GM18499 (cell line): ENCODE measurements at regions not wholly inside any gene's neighbourhood (a gene's known extent, or its start where the extent isn't known, plus 50 kb on each side); places are given as distances from the start of the nearest gene placed in this dataset.
"Not testable (repeated sequence)": the region's sequence is repeated elsewhere in the genome, so short reads cannot be mapped to it uniquely, and the experiment has no call there.

Experiments
- ATAC-seq: cut with Tn5 transposase; IDR thresholded peaks from one replicate; pipeline ENCODE4 v1.9.1; 2021; ENCODE audit warnings: moderate number of reproducible peaks; ENCODE audit not compliant: insufficient read depth, unreplicated experiment

- no peak for ATAC-seq
These were observed 872.4 kb downstream of the C4orf33 start for GRCh38 chr4:129968366-129968765.

- no peak for ATAC-seq
These were observed 872.8 kb downstream of the C4orf33 start for GRCh38 chr4:129968778-129969177.

GRCh38 chr4:129970801-129971200, 874.8 kb downstream of the C4orf33 start:
- no peak for ATAC-seq

GRCh38 chr4:129971419-129971818, 875.5 kb downstream of the C4orf33 start:
- no peak for ATAC-seq

GRCh38 chr4:129972257-129972656, 876.3 kb downstream of the C4orf33 start:
- no peak for ATAC-seq

GRCh38 chr4:129974730-129975129, 878.8 kb downstream of the C4orf33 start:
- ATAC-seq = no peak

- no peak for ATAC-seq
These were observed 882.4 kb downstream of the C4orf33 start for GRCh38 chr4:129978315-129978714.

GRCh38 chr4:129988957-129989356, 893.0 kb downstream of the C4orf33 start:
- no peak for ATAC-seq

GRCh38 chr4:129994715-129995114, 898.8 kb downstream of the C4orf33 start:
- ATAC-seq = no peak

- no peak for ATAC-seq
These were observed 902.6 kb downstream of the C4orf33 start for GRCh38 chr4:129998436-129999150.

GRCh38 chr4:129999156-129999555, 903.2 kb downstream of the C4orf33 start:
- ATAC-seq = no peak

- no peak for ATAC-seq
These were observed 912.5 kb downstream of the C4orf33 start for GRCh38 chr4:130008461-130008860.

- ATAC-seq = not testable (repeated sequence)
These were observed 916.9 kb downstream of the C4orf33 start for GRCh38 chr4:130012806-130013205.

- no peak for ATAC-seq
These were observed 925.8 kb downstream of the C4orf33 start for GRCh38 chr4:130021706-130022105.

GRCh38 chr4:130023088-130023487, 927.1 kb downstream of the C4orf33 start:
- ATAC-seq = no peak

- no peak for ATAC-seq
These were observed 929.7 kb downstream of the C4orf33 start for GRCh38 chr4:130025701-130026100.

GRCh38 chr4:130026185-130026584, 930.2 kb downstream of the C4orf33 start:
- no peak for ATAC-seq

GRCh38 chr4:130027973-130028372, 932.0 kb downstream of the C4orf33 start:
- no peak for ATAC-seq

- ATAC-seq = peak; percentile 84
These were observed 932.6 kb downstream of the C4orf33 start for GRCh38 chr4:130028552-130028951.

- no peak for ATAC-seq
These were observed 933.5 kb downstream of the C4orf33 start for GRCh38 chr4:130029442-130029841.

- no peak for ATAC-seq
These were observed 935.9 kb downstream of the C4orf33 start for GRCh38 chr4:130031858-130032257.

GRCh38 chr4:130033657-130034056, 937.7 kb downstream of the C4orf33 start:
- not testable (repeated sequence) for ATAC-seq
